HFFc6 (cell line): ENCODE measurements at regions not wholly inside any gene's neighbourhood (a gene's known extent, or its start where the extent isn't known, plus 50 kb on each side); places are given as distances from the start of the nearest gene placed in this dataset.

Experiments used
- DNase-seq: peaks from one replicate; pipeline ENCODE4 v3.0.0-alpha.2; 2018
- H3K27ac Mint-ChIP-seq: 2 replicates; pipeline ENCODE4 v1.8.0; 2020; ENCODE audit warnings: mild to moderate bottlenecking, mixed read lengths
- H3K27me3 Mint-ChIP-seq: 2 replicates; pipeline ENCODE4 v1.8.0; 2021; ENCODE audit warnings: mild to moderate bottlenecking, moderate library complexity, mixed read lengths; ENCODE audit not compliant: insufficient read depth
- H3K36me3 Mint-ChIP-seq: 2 replicates; pipeline ENCODE4 v1.8.0; 2021; ENCODE audit warnings: low read depth, mixed read lengths
- H3K4me1 Mint-ChIP-seq: 2 replicates; pipeline ENCODE4 v1.8.0; 2020; ENCODE audit warnings: low read depth, mixed read lengths
- H3K4me3 Mint-ChIP-seq: 2 replicates; pipeline ENCODE4 v1.8.0; 2020; ENCODE audit warnings: mild to moderate bottlenecking, moderate library complexity, mixed read lengths
- H3K9me3 Mint-ChIP-seq: 2 replicates; pipeline ENCODE4 v1.8.0; 2020; ENCODE audit warnings: mild to moderate bottlenecking, mixed read lengths
- CTCF ChIP-seq: fragments of 200-600 bp; sonication (generic); IDR thresholded peaks from 2 replicates; pipeline ENCODE4 v1.5.0; 2021; ENCODE audit warnings: antibody characterized with exemption, mild to moderate bottlenecking

GRCh38 chr13:31631746-31632145 lies 107.6 kb upstream of the RXFP2 start:
- no peak for TF ChIP-seq CTCF
- no peak for DNase-seq
- Mint-ChIP-seq H3K4me3 (no peak overlapping the region), H3K27ac (no peak overlapping the region), H3K36me3 (peaks cover 24% of the 10 kb centered on the region), H3K27me3 (no peaks in the 10 kb centered on the region; the same call in 1 of the 2 replicates), H3K9me3 (peaks cover 29% of the 10 kb centered on the region), H3K4me1 (peaks cover 54% of the 10 kb centered on the region)

- H3K27ac Mint-ChIP-seq = peak overlapping the region; percentile 12
- no peak overlapping the region for H3K4me3 Mint-ChIP-seq
- peaks cover 23% of the 10 kb centered on the region for H3K4me1 Mint-ChIP-seq
- H3K9me3 Mint-ChIP-seq = peaks cover 24% of the 10 kb centered on the region
- H3K36me3 Mint-ChIP-seq = peaks cover 24% of the 10 kb centered on the region
- no peaks in the 10 kb centered on the region; the same call in 1 of the 2 replicates for H3K27me3 Mint-ChIP-seq
- no peak for TF ChIP-seq CTCF
- peak; percentile 78 for DNase-seq
Measured at GRCh38 chr13:31638577-31638976, 100.7 kb upstream of the RXFP2 start.

GRCh38 chr13:31639443-31640163 lies 99.7 kb upstream of the RXFP2 start:
- TF ChIP-seq CTCF = no peak
- peaks cover 21% of the 10 kb centered on the region for H3K36me3 Mint-ChIP-seq
- no peak overlapping the region for H3K4me3 Mint-ChIP-seq
- H3K27ac Mint-ChIP-seq = peak overlapping the region; percentile 24; the same call in 1 of the 2 replicates
- peaks cover 23% of the 10 kb centered on the region for H3K4me1 Mint-ChIP-seq
- H3K9me3 Mint-ChIP-seq = peaks cover 16% of the 10 kb centered on the region
- no peak for DNase-seq
- H3K27me3 Mint-ChIP-seq = no peaks in the 10 kb centered on the region

- no peak for TF ChIP-seq CTCF
- Mint-ChIP-seq H3K4me1 (no peaks in the 10 kb centered on the region), H3K27me3 (peaks cover 11% of the 10 kb centered on the region), H3K4me3 (no peak overlapping the region), H3K36me3 (no peaks in the 10 kb centered on the region), H3K27ac (no peak overlapping the region), H3K9me3 (no peaks in the 10 kb centered on the region)
- no peak for DNase-seq
Measured at GRCh38 chr13:31649766-31650165, 89.6 kb upstream of the RXFP2 start.

- Mint-ChIP-seq H3K36me3 (no peaks in the 10 kb centered on the region), H3K27ac (no peak overlapping the region), H3K9me3 (no peaks in the 10 kb centered on the region), H3K27me3 (peaks cover 5% of the 10 kb centered on the region), H3K4me1 (no peaks in the 10 kb centered on the region), H3K4me3 (no peak overlapping the region)
- no peak for TF ChIP-seq CTCF
- no peak for DNase-seq
Measured at GRCh38 chr13:31653730-31654129, 85.6 kb upstream of the RXFP2 start.
